ENCODE measurements at regions not wholly inside any gene's neighbourhood (a gene's known extent, or its start where the extent isn't known, plus 50 kb on each side); places are given as distances from the start of the nearest gene placed in this dataset.

DNA sequence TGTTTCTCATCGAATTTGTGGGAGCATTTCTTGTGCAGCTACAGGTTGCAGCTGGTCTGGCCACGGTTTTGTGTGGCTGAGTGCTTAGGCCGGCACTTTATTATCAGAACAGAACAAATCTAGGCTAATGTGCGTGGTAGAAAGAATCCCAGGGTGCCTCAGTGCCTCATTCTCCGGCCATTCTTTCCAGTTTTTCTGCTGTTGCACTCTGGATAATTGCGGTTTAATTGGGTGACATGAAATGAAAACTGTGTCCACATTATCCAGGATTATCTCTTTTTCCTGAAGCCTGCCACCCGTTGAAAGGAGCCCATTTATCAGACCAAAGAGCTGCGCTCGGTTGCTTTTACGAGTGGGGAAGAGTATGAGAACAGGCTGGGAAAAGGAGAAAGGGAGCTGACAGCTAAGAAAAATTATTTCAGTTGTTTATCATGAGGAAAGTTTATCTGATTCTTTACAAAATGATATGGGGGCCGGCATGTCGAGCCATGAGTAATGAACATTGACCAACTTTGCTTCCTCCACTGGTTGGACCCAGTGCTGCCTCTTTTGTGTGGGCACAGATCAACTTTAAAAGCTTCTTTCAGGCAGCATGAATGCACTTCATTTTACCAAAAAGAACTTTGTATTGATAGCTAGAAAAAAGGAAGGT lies 117.0 kb upstream of the SOX21 start:
- no peak for TF ChIP-seq CTCF (IDR thresholded peaks at IDR 0.05)
- no peak for TF ChIP-seq POLR2AphosphoS5 (IDR thresholded peaks at IDR 0.05)
- no peak for TF ChIP-seq POLR2A (IDR thresholded peaks at IDR 0.05)

Measured in suprapubic skin (tissue), 4 donors.